ENCODE measurements at regions not wholly inside any gene's neighbourhood (a gene's known extent, or its start where the extent isn't known, plus 50 kb on each side); places are given as distances from the start of the nearest gene placed in this dataset.
"Not testable (repeated sequence)": the region's sequence is repeated elsewhere in the genome, so short reads cannot be mapped to it uniquely, and the experiment has no call there.

GRCh38 chr16:88156640-88157283 lies 205.5 kb downstream of the BANP start:
- not testable (repeated sequence) for TF ChIP-seq CTCF, POLR2A, POLR2AphosphoS5 (IDR thresholded peaks at IDR 0.05)

Measured in prostate gland (tissue), 2 donors.